ENCODE measurements at regions not wholly inside any gene's neighbourhood (a gene's known extent, or its start where the extent isn't known, plus 50 kb on each side); places are given as distances from the start of the nearest gene placed in this dataset.
A peak's percentile ranks its signal among the peaks of the same experiment; 100 is the strongest.

GRCh38 chr3:13197795-13198194 lies 124.6 kb upstream of the IQSEC1 start:
- Histone ChIP-seq H3K27me3 (ENCODE audit: control insufficient read depth in 3 of 3, insufficient read depth in 3 of 3, low read length in 3 of 3) (peaks cover 2 to 13% (median 3%) of the 10 kb centered on the region in 3 donors), H3K4me3 (ENCODE audit: low read length in 3 of 3) (no peak overlapping the region)

DNA sequence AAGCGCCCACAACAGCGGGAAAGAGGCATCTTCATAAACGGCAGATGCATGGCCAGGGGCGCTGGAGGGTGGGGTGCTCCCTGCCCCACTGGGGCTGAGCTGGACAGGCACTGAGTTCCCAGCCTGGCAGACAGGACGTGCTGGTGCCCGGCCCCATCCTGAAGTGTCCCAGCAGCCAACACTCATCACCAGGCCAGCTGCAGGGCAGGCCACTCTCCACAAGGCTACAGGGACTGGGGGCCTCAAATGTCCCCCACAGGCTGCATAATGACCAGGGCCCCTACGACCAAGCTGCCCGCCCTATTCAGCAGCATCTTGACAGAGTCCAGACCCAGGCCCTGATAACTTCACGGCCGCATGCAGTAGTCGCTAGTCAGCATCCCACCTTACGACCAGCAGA lies 124.1 kb upstream of the IQSEC1 start:
- Histone ChIP-seq H3K27me3 (ENCODE audit: control insufficient read depth in 3 of 3, insufficient read depth in 3 of 3, low read length in 3 of 3) (peaks cover 2 to 14% (median 3%) of the 10 kb centered on the region in 3 donors), H3K27ac (ENCODE audit: low read depth, low read length) (no peak overlapping the region), H3K4me1 (ENCODE audit: control insufficient read depth in 3 of 3, insufficient read depth in 3 of 3, low read length in 3 of 3) (peaks cover 14 to 20% (median 19%) of the 10 kb centered on the region in 3 donors), H3K9me3 (ENCODE audit: control insufficient read depth in 3 of 3, low read length in 3 of 3) (no peaks in the 10 kb centered on the region), H3K9ac (ENCODE audit: low read depth in 1 of 3, low read length in 3 of 3) (no peak overlapping the region), H3K4me3 (ENCODE audit: low read length in 3 of 3) (no peak overlapping the region), H3K36me3 (ENCODE audit: control insufficient read depth in 3 of 3, insufficient read depth in 3 of 3, low read length in 3 of 3) (no peaks in the 10 kb centered on the region)

More at GRCh38 chr3:13197795-13198194, 124.6 kb upstream of the IQSEC1 start:
- H3K9ac ChIP-seq (ENCODE audit: low read depth in 1 of 3, low read length in 3 of 3), result no peak overlapping the region
- H3K9me3 ChIP-seq (ENCODE audit: control insufficient read depth in 3 of 3, low read length in 3 of 3), result no peaks in the 10 kb centered on the region
- no peak overlapping the region for H3K27ac ChIP-seq (ENCODE audit: low read depth, low read length)
- peaks cover 14 to 20% (median 19%) of the 10 kb centered on the region in 3 donors for H3K4me1 ChIP-seq (ENCODE audit: control insufficient read depth in 3 of 3, insufficient read depth in 3 of 3, low read length in 3 of 3)
- H3K36me3 ChIP-seq (ENCODE audit: control insufficient read depth in 3 of 3, insufficient read depth in 3 of 3, low read length in 3 of 3), result no peaks in the 10 kb centered on the region

GRCh38 chr3:13195374-13195773 lies 122.1 kb upstream of the IQSEC1 start:
- Histone ChIP-seq H3K4me3 (ENCODE audit: low read length in 3 of 3) (no peak overlapping the region), H3K36me3 (ENCODE audit: control insufficient read depth in 3 of 3, insufficient read depth in 3 of 3, low read length in 3 of 3) (no peaks in the 10 kb centered on the region), H3K27ac (ENCODE audit: low read depth, low read length) (no peak overlapping the region), H3K9me3 (ENCODE audit: control insufficient read depth in 3 of 3, low read length in 3 of 3) (no peaks in the 10 kb centered on the region), H3K27me3 (ENCODE audit: control insufficient read depth in 3 of 3, insufficient read depth in 3 of 3, low read length in 3 of 3) (peaks cover 2 to 14% (median 3%) of the 10 kb centered on the region in 3 donors), H3K4me1 (ENCODE audit: control insufficient read depth in 3 of 3, insufficient read depth in 3 of 3, low read length in 3 of 3) (peaks cover 14 to 20% (median 19%) of the 10 kb centered on the region in 3 donors), H3K9ac (ENCODE audit: low read depth in 1 of 3, low read length in 3 of 3) (no peak overlapping the region)

DNA sequence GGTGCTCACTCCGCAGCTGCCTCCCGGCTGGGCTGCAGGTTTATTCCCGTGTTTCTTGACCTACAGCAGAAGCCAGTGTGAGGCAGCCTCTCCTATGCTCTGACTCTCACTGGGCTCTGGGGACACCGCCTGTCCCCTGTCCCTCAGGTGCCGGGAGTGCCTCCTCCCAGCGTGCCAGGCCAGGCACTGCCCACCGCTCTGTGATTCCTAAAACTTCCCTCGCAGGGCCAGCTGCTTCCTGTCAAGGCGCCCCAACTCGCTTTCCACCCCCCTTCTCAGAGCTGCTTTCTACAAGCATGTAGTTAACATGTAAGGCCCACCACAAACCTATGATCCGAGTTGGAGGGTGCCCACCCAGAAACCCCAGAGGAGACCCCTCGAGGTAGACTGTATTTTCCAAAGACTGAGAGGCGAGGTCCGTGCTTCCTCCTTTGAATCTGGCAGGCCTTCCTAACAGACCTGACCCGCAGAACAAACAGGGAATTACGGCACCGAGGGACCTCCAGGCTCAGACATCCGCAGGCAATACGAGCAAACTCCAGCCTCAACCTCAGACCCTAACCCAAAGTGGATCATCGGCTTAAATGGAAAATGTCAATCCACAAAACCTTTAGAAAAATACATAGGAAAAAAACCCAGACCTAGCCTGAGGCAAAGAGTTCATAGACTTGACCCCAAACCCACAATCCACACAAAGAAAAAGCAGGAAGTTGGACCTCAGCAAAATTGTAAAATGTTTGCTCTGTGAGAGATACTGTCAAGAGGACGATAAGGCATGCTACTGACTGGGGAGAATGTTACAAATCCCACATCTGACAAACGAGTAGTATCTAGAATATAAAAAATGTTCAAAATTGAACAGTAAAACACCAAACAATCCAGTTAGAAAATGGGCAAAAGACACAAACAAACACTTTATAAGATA lies 121.3 kb upstream of the IQSEC1 start:
- Histone ChIP-seq H3K9ac (ENCODE audit: low read depth in 1 of 3, low read length in 3 of 3) (no peak overlapping the region), H3K4me3 (ENCODE audit: low read length in 3 of 3) (no peak overlapping the region), H3K9me3 (ENCODE audit: control insufficient read depth in 3 of 3, low read length in 3 of 3) (no peaks in the 10 kb centered on the region), H3K27ac (ENCODE audit: low read depth, low read length) (no peak overlapping the region), H3K4me1 (ENCODE audit: control insufficient read depth in 3 of 3, insufficient read depth in 3 of 3, low read length in 3 of 3) (peaks cover 19 to 25% (median 25%) of the 10 kb centered on the region in 3 donors), H3K27me3 (ENCODE audit: control insufficient read depth in 3 of 3, insufficient read depth in 3 of 3, low read length in 3 of 3) (peaks cover 2 to 14% (median 3%) of the 10 kb centered on the region in 3 donors), H3K36me3 (ENCODE audit: control insufficient read depth in 3 of 3, insufficient read depth in 3 of 3, low read length in 3 of 3) (no peaks in the 10 kb centered on the region)

DNA sequence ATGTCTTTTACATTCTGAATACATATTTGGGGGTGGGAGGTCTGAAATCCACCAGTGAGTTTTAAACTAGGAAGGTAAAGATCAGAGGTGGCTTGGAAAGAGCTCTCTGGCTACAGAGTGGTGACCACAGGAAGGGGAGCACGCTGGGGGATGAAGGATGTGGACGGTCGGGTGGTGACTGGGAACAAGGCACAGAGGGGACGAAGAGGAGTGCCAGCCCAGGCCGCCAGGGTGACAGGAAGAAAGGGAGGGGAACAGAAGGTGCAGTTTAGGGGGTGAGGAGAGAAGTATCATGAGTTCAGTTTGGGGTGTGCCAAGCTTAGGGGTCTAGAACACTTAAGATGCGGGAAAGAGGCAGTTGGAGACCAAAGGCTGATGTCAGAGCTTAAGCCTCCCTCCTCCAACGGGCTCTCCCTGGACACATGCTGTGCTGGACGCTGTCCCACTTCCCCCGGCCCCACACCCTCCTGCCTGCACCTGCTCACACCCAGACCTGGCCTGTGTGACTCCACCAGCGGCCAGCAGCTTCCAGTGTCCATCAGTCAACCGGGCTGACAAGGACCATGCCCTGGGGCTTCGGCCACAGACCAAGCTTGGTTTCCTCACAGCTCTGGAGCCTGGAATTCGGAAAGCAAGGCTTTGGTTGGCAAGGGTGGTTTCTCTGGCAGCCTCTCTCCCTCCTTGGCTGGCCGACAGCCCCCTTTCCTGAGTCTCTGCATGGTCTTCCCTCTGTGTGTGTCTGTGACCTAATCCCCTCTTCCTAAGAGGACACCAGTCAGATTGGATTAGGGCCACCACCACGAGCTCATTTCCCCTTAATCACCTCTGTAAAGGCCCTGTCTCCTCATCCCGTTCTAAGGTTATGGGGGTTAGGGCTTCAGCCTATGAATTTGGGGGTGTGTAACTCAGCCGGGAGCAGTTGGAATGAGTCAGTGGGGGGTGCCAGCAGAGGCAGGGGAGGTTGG lies 120.4 kb upstream of the IQSEC1 start:
- Histone ChIP-seq H3K36me3 (ENCODE audit: control insufficient read depth in 3 of 3, insufficient read depth in 3 of 3, low read length in 3 of 3) (no peaks in the 10 kb centered on the region), H3K27me3 (ENCODE audit: control insufficient read depth in 3 of 3, insufficient read depth in 3 of 3, low read length in 3 of 3) (peaks cover 2 to 9% (median 3%) of the 10 kb centered on the region in 3 donors), H3K9me3 (ENCODE audit: control insufficient read depth in 3 of 3, low read length in 3 of 3) (no peaks in the 10 kb centered on the region), H3K4me1 (ENCODE audit: control insufficient read depth in 3 of 3, insufficient read depth in 3 of 3, low read length in 3 of 3) (peaks cover 24 to 32% (median 30%) of the 10 kb centered on the region in 3 donors), H3K27ac (ENCODE audit: low read depth, low read length) (no peak overlapping the region), H3K4me3 (ENCODE audit: low read length in 3 of 3) (no peak overlapping the region), H3K9ac (ENCODE audit: low read depth in 1 of 3, low read length in 3 of 3) (no peak overlapping the region)

GRCh38 chr3:13192471-13193213 lies 119.4 kb upstream of the IQSEC1 start:
- peaks cover 24 to 28% (median 25%) of the 10 kb centered on the region in 3 donors for H3K4me1 ChIP-seq (ENCODE audit: control insufficient read depth in 3 of 3, insufficient read depth in 3 of 3, low read length in 3 of 3)

DNA sequence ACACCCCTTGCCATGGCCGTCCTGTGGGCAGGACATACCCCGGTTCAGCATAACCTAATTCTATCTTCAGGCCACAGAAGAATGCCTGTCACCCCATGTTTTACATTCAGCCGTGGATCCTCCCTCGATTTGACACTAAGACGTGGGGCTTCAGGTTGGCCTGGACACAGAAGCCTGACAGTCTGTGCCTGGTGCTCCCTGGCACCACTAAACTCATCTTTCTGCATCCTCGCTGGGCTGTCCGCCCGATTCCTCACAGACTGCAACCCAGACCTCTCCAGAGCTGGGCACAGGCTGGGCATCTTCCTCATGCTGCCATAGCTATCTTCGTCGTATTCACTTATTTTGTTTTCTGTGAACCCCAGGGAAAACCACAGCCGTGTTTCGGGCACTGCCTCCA lies 117.8 kb upstream of the IQSEC1 start:
- no peaks in the 10 kb centered on the region for H3K9me3 ChIP-seq (ENCODE audit: control insufficient read depth in 3 of 3, low read length in 3 of 3)
- no peak overlapping the region for H3K9ac ChIP-seq (ENCODE audit: low read depth in 1 of 3, low read length in 3 of 3)
- H3K36me3 ChIP-seq (ENCODE audit: control insufficient read depth in 3 of 3, insufficient read depth in 3 of 3, low read length in 3 of 3), result no peaks in the 10 kb centered on the region
- H3K27me3 ChIP-seq (ENCODE audit: control insufficient read depth in 3 of 3, insufficient read depth in 3 of 3, low read length in 3 of 3), result peaks cover 0 to 3% (median 2%) of the 10 kb centered on the region in 3 donors
- no peak overlapping the region for H3K27ac ChIP-seq (ENCODE audit: low read depth, low read length)
- peaks cover 24 to 32% (median 25%) of the 10 kb centered on the region in 3 donors for H3K4me1 ChIP-seq (ENCODE audit: control insufficient read depth in 3 of 3, insufficient read depth in 3 of 3, low read length in 3 of 3)
- no peak overlapping the region for H3K4me3 ChIP-seq (ENCODE audit: low read length in 3 of 3)

More at GRCh38 chr3:13192471-13193213, 119.4 kb upstream of the IQSEC1 start:
- no peak overlapping the region for H3K4me3 ChIP-seq (ENCODE audit: low read length in 3 of 3)
- no peak overlapping the region for H3K9ac ChIP-seq (ENCODE audit: low read depth in 1 of 3, low read length in 3 of 3)
- peaks cover 2 to 6% (median 3%) of the 10 kb centered on the region in 3 donors for H3K27me3 ChIP-seq (ENCODE audit: control insufficient read depth in 3 of 3, insufficient read depth in 3 of 3, low read length in 3 of 3)
- H3K27ac ChIP-seq (ENCODE audit: low read depth, low read length), result no peak overlapping the region
- no peaks in the 10 kb centered on the region for H3K36me3 ChIP-seq (ENCODE audit: control insufficient read depth in 3 of 3, insufficient read depth in 3 of 3, low read length in 3 of 3)
- no peaks in the 10 kb centered on the region for H3K9me3 ChIP-seq (ENCODE audit: control insufficient read depth in 3 of 3, low read length in 3 of 3)

GRCh38 chr3:13190378-13190765 lies 117.1 kb upstream of the IQSEC1 start:
- no peak overlapping the region for H3K9ac ChIP-seq (ENCODE audit: low read depth in 1 of 3, low read length in 3 of 3)
- no peak overlapping the region for H3K4me3 ChIP-seq (ENCODE audit: low read length in 3 of 3)
- H3K9me3 ChIP-seq (ENCODE audit: control insufficient read depth in 3 of 3, low read length in 3 of 3), result no peaks in the 10 kb centered on the region
- H3K36me3 ChIP-seq (ENCODE audit: control insufficient read depth in 3 of 3, insufficient read depth in 3 of 3, low read length in 3 of 3), result no peaks in the 10 kb centered on the region
- no peak overlapping the region for H3K27ac ChIP-seq (ENCODE audit: low read depth, low read length)
- peaks cover 0 to 3% (median 2%) of the 10 kb centered on the region in 3 donors for H3K27me3 ChIP-seq (ENCODE audit: control insufficient read depth in 3 of 3, insufficient read depth in 3 of 3, low read length in 3 of 3)
- peaks cover 23 to 34% (median 28%) of the 10 kb centered on the region in 3 donors for H3K4me1 ChIP-seq (ENCODE audit: control insufficient read depth in 3 of 3, insufficient read depth in 3 of 3, low read length in 3 of 3)

DNA sequence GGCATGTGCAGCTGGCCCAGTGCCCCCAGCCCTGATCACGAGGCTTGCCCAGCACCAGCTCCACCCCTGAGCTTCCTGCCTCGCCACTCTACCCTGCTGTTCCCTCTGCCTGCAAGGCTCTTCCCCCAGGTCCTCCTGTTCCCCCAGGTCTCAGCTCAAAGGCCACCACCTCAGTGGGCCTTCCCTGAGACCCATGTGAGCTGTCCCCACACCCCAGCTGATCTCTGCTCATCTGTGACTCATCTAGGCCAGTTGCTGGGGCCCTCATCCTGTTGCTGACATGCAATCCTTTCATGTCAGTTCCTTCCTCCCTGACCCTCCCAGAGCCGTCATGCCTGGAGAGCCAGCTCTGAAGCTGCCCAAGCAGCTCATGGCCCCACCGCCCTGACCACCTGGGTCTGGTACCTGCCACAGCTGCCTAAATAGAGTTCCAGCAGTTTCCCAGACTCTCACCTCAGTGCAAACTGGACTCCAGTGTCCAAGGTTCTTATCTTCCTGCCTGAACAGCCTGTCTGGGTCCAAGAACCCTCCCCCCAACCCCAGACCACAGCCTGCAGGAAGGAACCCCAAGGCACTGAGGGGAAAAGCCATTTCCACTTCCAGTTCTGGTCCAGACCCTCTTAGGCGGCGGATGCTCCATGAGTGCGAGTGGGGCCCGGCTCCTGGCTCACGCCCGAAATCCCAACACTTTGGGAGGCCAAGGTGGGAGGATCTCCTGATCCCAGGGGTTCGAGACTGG lies 116.6 kb upstream of the IQSEC1 start:
- peaks cover 0 to 3% (median 2%) of the 10 kb centered on the region in 3 donors for H3K27me3 ChIP-seq (ENCODE audit: control insufficient read depth in 3 of 3, insufficient read depth in 3 of 3, low read length in 3 of 3)
- no peaks in the 10 kb centered on the region for H3K9me3 ChIP-seq (ENCODE audit: control insufficient read depth in 3 of 3, low read length in 3 of 3)
- peak overlapping the region in 1 of 3 donors; percentile 45 for H3K9ac ChIP-seq (ENCODE audit: low read depth in 1 of 3, low read length in 3 of 3)
- no peaks in the 10 kb centered on the region for H3K36me3 ChIP-seq (ENCODE audit: control insufficient read depth in 3 of 3, insufficient read depth in 3 of 3, low read length in 3 of 3)
- H3K4me1 ChIP-seq (ENCODE audit: control insufficient read depth in 3 of 3, insufficient read depth in 3 of 3, low read length in 3 of 3), result peaks cover 23 to 34% (median 28%) of the 10 kb centered on the region in 3 donors
- no peak overlapping the region for H3K4me3 ChIP-seq (ENCODE audit: low read length in 3 of 3)
- no peak overlapping the region for H3K27ac ChIP-seq (ENCODE audit: low read depth, low read length)

All from skeletal muscle tissue (tissue), 3 donors.